ENCODE measurements at regions not wholly inside any gene's neighbourhood (a gene's known extent, or its start where the extent isn't known, plus 50 kb on each side); places are given as distances from the start of the nearest gene placed in this dataset.

DNA sequence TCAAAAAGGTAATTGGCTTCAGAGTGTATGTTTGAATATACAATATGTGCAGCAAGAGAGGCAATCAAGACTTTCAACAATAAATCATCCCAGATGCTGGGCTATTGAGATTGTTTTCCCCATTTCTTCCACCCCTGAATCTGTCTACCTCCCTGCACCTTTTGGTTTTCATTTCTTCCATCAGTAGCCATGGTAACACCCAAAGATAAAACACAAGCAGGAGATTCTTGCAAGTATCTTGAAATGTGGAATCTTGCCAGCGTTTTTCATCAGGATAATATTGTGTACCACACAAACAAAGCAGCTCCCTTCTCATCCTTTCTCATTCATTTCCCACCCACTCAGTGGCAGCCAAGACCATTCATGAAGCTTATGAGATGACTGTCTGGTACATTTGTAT, 73.0 kb upstream of the NRSN1 start:
- TF ChIP-seq, protein P1, sequence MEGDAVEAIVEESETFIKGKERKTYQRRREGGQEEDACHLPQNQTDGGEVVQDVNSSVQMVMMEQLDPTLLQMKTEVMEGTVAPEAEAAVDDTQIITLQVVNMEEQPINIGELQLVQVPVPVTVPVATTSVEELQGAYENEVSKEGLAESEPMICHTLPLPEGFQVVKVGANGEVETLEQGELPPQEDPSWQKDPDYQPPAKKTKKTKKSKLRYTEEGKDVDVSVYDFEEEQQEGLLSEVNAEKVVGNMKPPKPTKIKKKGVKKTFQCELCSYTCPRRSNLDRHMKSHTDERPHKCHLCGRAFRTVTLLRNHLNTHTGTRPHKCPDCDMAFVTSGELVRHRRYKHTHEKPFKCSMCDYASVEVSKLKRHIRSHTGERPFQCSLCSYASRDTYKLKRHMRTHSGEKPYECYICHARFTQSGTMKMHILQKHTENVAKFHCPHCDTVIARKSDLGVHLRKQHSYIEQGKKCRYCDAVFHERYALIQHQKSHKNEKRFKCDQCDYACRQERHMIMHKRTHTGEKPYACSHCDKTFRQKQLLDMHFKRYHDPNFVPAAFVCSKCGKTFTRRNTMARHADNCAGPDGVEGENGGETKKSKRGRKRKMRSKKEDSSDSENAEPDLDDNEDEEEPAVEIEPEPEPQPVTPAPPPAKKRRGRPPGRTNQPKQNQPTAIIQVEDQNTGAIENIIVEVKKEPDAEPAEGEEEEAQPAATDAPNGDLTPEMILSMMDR (IDR thresholded peaks at IDR 0.05; ENCODE audit: low read depth, low read length): no peak
- no peak for DNase-seq
- Histone ChIP-seq H3K27me3 (ENCODE audit: insufficient read depth, low read depth, severe bottlenecking) (no peaks in the 10 kb centered on the region), H3K36me3 (no peaks in the 10 kb centered on the region), H3K9me3 (ENCODE audit: severe bottlenecking) (no peaks in the 10 kb centered on the region), H3K4me3 (ENCODE audit: low read depth, low read length) (no peak overlapping the region), H3K27ac (no peak overlapping the region)

GRCh38 chr6:24054388-24054787, 71.6 kb upstream of the NRSN1 start:
- DNase-seq: no peak
- Histone ChIP-seq H3K36me3 (no peaks in the 10 kb centered on the region), H3K9me3 (ENCODE audit: severe bottlenecking) (no peaks in the 10 kb centered on the region), H3K27me3 (ENCODE audit: insufficient read depth, low read depth, severe bottlenecking) (no peaks in the 10 kb centered on the region), H3K4me3 (ENCODE audit: low read depth, low read length) (no peak overlapping the region), H3K27ac (no peak overlapping the region)
- TF ChIP-seq, protein P1 (IDR thresholded peaks at IDR 0.05; ENCODE audit: low read depth, low read length): peak; percentile 40

GRCh38 chr6:24056567-24056966, 69.4 kb upstream of the NRSN1 start:
- TF ChIP-seq, protein P1 (IDR thresholded peaks at IDR 0.05; ENCODE audit: low read depth, low read length): no peak
- H3K36me3 ChIP-seq: no peaks in the 10 kb centered on the region
- no peaks in the 10 kb centered on the region for H3K27me3 ChIP-seq (ENCODE audit: insufficient read depth, low read depth, severe bottlenecking)
- no peak for DNase-seq
- no peaks in the 10 kb centered on the region for H3K9me3 ChIP-seq (ENCODE audit: severe bottlenecking)
- H3K27ac ChIP-seq: no peak overlapping the region
- H3K4me3 ChIP-seq (ENCODE audit: low read depth, low read length): no peak overlapping the region

- Histone ChIP-seq H3K4me3 (ENCODE audit: low read depth, low read length) (no peak overlapping the region), H3K9me3 (ENCODE audit: severe bottlenecking) (no peaks in the 10 kb centered on the region), H3K36me3 (no peaks in the 10 kb centered on the region), H3K27me3 (ENCODE audit: insufficient read depth, low read depth, severe bottlenecking) (no peaks in the 10 kb centered on the region), H3K27ac (no peak overlapping the region)
- TF ChIP-seq, protein P1 (IDR thresholded peaks at IDR 0.05; ENCODE audit: low read depth, low read length): no peak
- DNase-seq: no peak
Observed at GRCh38 chr6:24057030-24057429, 69.0 kb upstream of the NRSN1 start.

- TF ChIP-seq, protein P1 (IDR thresholded peaks at IDR 0.05; ENCODE audit: low read depth, low read length): no peak
- DNase-seq: no peak
- Histone ChIP-seq H3K4me3 (ENCODE audit: low read depth, low read length) (no peak overlapping the region), H3K36me3 (no peaks in the 10 kb centered on the region), H3K9me3 (ENCODE audit: severe bottlenecking) (no peaks in the 10 kb centered on the region), H3K27me3 (ENCODE audit: insufficient read depth, low read depth, severe bottlenecking) (no peaks in the 10 kb centered on the region), H3K27ac (no peak overlapping the region)
Observed at GRCh38 chr6:24060982-24061754, 64.8 kb upstream of the NRSN1 start.

DNA sequence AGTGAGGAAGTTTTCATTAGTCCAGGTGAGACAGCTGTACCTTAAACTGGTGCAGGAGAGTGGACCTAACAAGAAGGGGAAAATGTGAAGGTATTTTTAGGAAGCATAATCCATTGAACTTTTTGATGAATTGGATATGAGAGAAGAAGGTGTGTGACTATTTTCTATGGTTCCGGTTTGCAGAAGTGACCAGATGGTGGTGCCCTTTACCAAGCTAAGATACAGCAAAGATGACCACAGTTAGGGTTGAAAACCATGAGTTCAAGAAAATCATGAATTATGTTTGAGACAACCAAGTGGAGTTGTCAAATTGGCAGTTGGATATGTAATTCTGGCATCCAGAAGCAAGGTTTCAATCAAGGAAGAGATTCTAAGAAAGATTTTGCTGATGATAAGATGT, 61.9 kb upstream of the NRSN1 start:
- DNase-seq: peak; percentile 56
- no peaks in the 10 kb centered on the region for H3K9me3 ChIP-seq (ENCODE audit: severe bottlenecking)
- no peaks in the 10 kb centered on the region for H3K27me3 ChIP-seq (ENCODE audit: insufficient read depth, low read depth, severe bottlenecking)
- H3K36me3 ChIP-seq: no peaks in the 10 kb centered on the region
- TF ChIP-seq, protein P1 (IDR thresholded peaks at IDR 0.05; ENCODE audit: low read depth, low read length): peak; percentile 80
- no peak overlapping the region for H3K4me3 ChIP-seq (ENCODE audit: low read depth, low read length)
- no peak overlapping the region for H3K27ac ChIP-seq
